ENCODE measurements at regions not wholly inside any gene's neighbourhood (a gene's known extent, or its start where the extent isn't known, plus 50 kb on each side); places are given as distances from the start of the nearest gene placed in this dataset.
"Not testable (repeated sequence)": the region's sequence is repeated elsewhere in the genome, so short reads cannot be mapped to it uniquely, and the experiment has no call there.

GRCh38 chr18:977732-978131 is 73.1 kb downstream of the ADCYAP1 start:
- H3K36me3 ChIP-seq (ENCODE audit: insufficient read depth, low read length); H3K4me3 ChIP-seq (ENCODE audit: low read length); H3K27ac Mint-ChIP-seq; H3K9me3 Mint-ChIP-seq; CTCF ChIA-PET; H3K27me3 Mint-ChIP-seq; DNase-seq; H3K27ac ChIP-seq (ENCODE audit: low read depth in 1 of 2, low read length in 2 of 2); H3K4me1 Mint-ChIP-seq (ENCODE audit: low read depth); intact Hi-C loops (cut with DNase I, micrococcal nuclease); H3K4me1 ChIP-seq (ENCODE audit: insufficient read depth, low read length); H3K27me3 ChIP-seq (ENCODE audit: control insufficient read depth in 1 of 2, insufficient read depth in 2 of 2, low read length in 2 of 2); H3K36me3 Mint-ChIP-seq (ENCODE audit: low read depth); H3K4me3 Mint-ChIP-seq; POLR2A ChIA-PET; ATAC-seq (ENCODE audit: poor library complexity); H3K9me3 ChIP-seq (ENCODE audit: control insufficient read depth in 1 of 2, insufficient read depth in 1 of 2, low read length in 2 of 2): not testable (repeated sequence)

GRCh38 chr18:980586-980985 is 75.9 kb downstream of the ADCYAP1 start:
- Histone ChIP-seq H3K4me3 (ENCODE audit: low read length) (no peak overlapping the region), H3K9me3 (ENCODE audit: control insufficient read depth in 1 of 2, insufficient read depth in 1 of 2, low read length in 2 of 2) (peaks cover 0 to 6% of the 10 kb centered on the region in 2 experiments), H3K27me3 (ENCODE audit: control insufficient read depth in 1 of 2, insufficient read depth in 2 of 2, low read length in 2 of 2) (no peaks in the 10 kb centered on the region), H3K4me1 (ENCODE audit: insufficient read depth, low read length) (no peaks in the 10 kb centered on the region), H3K27ac (ENCODE audit: low read depth in 1 of 2, low read length in 2 of 2) (no peak overlapping the region), H3K36me3 (ENCODE audit: insufficient read depth, low read length) (no peaks in the 10 kb centered on the region)
- no peak for DNase-seq
- no peak overlapping the region for H3K4me3 Mint-ChIP-seq
- intact Hi-C loops (cut with DNase I, micrococcal nuclease) = no loop called here
- ATAC-seq (ENCODE audit: poor library complexity) = no peak
- ChIA-PET POLR2A (no interaction called here), CTCF (no interaction called here)
- H3K9me3 Mint-ChIP-seq = peaks cover 7% of the 10 kb centered on the region
- no peak for TF ChIP-seq CTCF (IDR thresholded peaks at IDR 0.05)
- peaks cover 8% of the 10 kb centered on the region for H3K27me3 Mint-ChIP-seq
- H3K36me3 Mint-ChIP-seq (ENCODE audit: low read depth) = peaks cover 4% of the 10 kb centered on the region
- H3K27ac Mint-ChIP-seq = no peak overlapping the region
- H3K4me1 Mint-ChIP-seq (ENCODE audit: low read depth) = no peaks in the 10 kb centered on the region

- ChIA-PET POLR2A (no interaction called here), CTCF (no interaction called here)
- Mint-ChIP-seq H3K27ac (no peak overlapping the region), H3K4me1 (ENCODE audit: low read depth) (no peaks in the 10 kb centered on the region), H3K36me3 (ENCODE audit: low read depth) (no peaks in the 10 kb centered on the region), H3K4me3 (no peak overlapping the region), H3K9me3 (no peaks in the 10 kb centered on the region), H3K27me3 (peaks cover 4% of the 10 kb centered on the region)
- no peaks in the 10 kb centered on the region for H3K27me3 ChIP-seq (ENCODE audit: control insufficient read depth in 1 of 2, insufficient read depth in 2 of 2, low read length in 2 of 2)
- no peak for TF ChIP-seq CTCF (IDR thresholded peaks at IDR 0.05)
- H3K27ac ChIP-seq (ENCODE audit: low read depth in 1 of 2, low read length in 2 of 2) = no peak overlapping the region
- ATAC-seq (ENCODE audit: poor library complexity) = no peak
- H3K4me1 ChIP-seq (ENCODE audit: insufficient read depth, low read length) = no peaks in the 10 kb centered on the region
- DNase-seq = no peak
- intact Hi-C loops (cut with DNase I, micrococcal nuclease) = no loop called here
- H3K4me3 ChIP-seq (ENCODE audit: low read length) = no peak overlapping the region
- peaks cover 0 to 6% of the 10 kb centered on the region in 2 experiments for H3K9me3 ChIP-seq (ENCODE audit: control insufficient read depth in 1 of 2, insufficient read depth in 1 of 2, low read length in 2 of 2)
- H3K36me3 ChIP-seq (ENCODE audit: insufficient read depth, low read length) = no peaks in the 10 kb centered on the region
Measured at GRCh38 chr18:984004-984403, 79.3 kb downstream of the ADCYAP1 start.

GRCh38 chr18:985212-985661 is 80.6 kb downstream of the ADCYAP1 start:
- no peak for DNase-seq
- Histone ChIP-seq H3K36me3 (ENCODE audit: insufficient read depth, low read length) (no peaks in the 10 kb centered on the region), H3K9me3 (ENCODE audit: control insufficient read depth in 1 of 2, insufficient read depth in 1 of 2, low read length in 2 of 2) (no peaks in the 10 kb centered on the region), H3K4me1 (ENCODE audit: insufficient read depth, low read length) (no peaks in the 10 kb centered on the region), H3K4me3 (ENCODE audit: low read length) (no peak overlapping the region), H3K27ac (ENCODE audit: low read depth in 1 of 2, low read length in 2 of 2) (no peak overlapping the region), H3K27me3 (ENCODE audit: control insufficient read depth in 1 of 2, insufficient read depth in 2 of 2, low read length in 2 of 2) (no peaks in the 10 kb centered on the region)
- no peak for TF ChIP-seq CTCF (IDR thresholded peaks at IDR 0.05)
- no peak for ATAC-seq (ENCODE audit: poor library complexity)
- no peaks in the 10 kb centered on the region for H3K4me1 Mint-ChIP-seq (ENCODE audit: low read depth)
- H3K4me3 Mint-ChIP-seq = no peak overlapping the region
- no peaks in the 10 kb centered on the region for H3K9me3 Mint-ChIP-seq
- H3K36me3 Mint-ChIP-seq (ENCODE audit: low read depth) = no peaks in the 10 kb centered on the region
- no peak overlapping the region for H3K27ac Mint-ChIP-seq
- peaks cover 4% of the 10 kb centered on the region for H3K27me3 Mint-ChIP-seq
- intact Hi-C loops (cut with DNase I, micrococcal nuclease) = no loop called here
- CTCF ChIA-PET = no interaction called here
- POLR2A ChIA-PET = no interaction called here
